HL-60 (cell line): ENCODE measurements at regions not wholly inside any gene's neighbourhood (a gene's known extent, or its start where the extent isn't known, plus 50 kb on each side); places are given as distances from the start of the nearest gene placed in this dataset.

Experiments
- CTCF ChIP-seq: IDR thresholded peaks from one replicate; pipeline ENCODE4 v1.5.1; 2011; ENCODE audit warnings: low read length, control low read depth, inconsistent platforms; ENCODE audit not compliant: insufficient read depth
- GABPA ChIP-seq: IDR thresholded peaks from 2 replicates; pipeline ENCODE4 v1.6.1; 2012; ENCODE audit warnings: low read depth
- REST ChIP-seq: IDR thresholded peaks from 2 replicates; pipeline ENCODE4 v1.6.1; 2012; ENCODE audit warnings: low read depth; ENCODE audit not compliant: insufficient replicate concordance

GRCh38 chr7:81296726-81297125 is 377.9 kb upstream of the SEMA3C start:
- no peak for TF ChIP-seq CTCF
- TF ChIP-seq REST = no peak
- no peak for TF ChIP-seq GABPA
